ENCODE measurements at regions not wholly inside any gene's neighbourhood (a gene's known extent, or its start where the extent isn't known, plus 50 kb on each side); places are given as distances from the start of the nearest gene placed in this dataset.

DNA sequence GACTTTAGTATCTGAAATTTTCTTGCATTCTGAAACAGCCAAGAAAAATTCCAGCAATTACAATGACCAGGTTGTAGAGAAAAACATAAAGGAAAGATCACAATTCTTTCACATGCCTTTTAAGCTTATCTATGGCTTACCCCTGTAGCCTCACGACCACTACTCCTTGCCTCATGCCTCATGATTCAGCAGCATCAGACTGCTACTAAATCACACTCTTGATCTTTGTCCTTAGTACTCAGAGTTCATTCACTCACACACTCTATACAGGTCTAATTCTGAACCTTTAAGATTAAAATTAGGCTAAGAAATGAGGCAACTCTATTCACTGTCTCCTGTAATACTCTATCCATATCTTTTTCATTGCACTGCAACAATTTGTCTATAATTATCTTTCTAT is 415.1 kb downstream of the MLLT3 start:
- no peaks in the 10 kb centered on the region for H3K4me1 ChIP-seq (ENCODE audit: control insufficient read depth in 1 of 2, insufficient read depth in 2 of 2, low read length in 2 of 2)
- H3K4me2 ChIP-seq (ENCODE audit: low read length), result no peak overlapping the region
- WGBS (ENCODE audit: extremely low coverage, insufficient coverage, insufficient read length), result no CpG with 5 or more reads among the region's 1 CpG
- no peaks in the 10 kb centered on the region for H3K36me3 ChIP-seq (ENCODE audit: control insufficient read depth in 1 of 2, insufficient read depth in 2 of 2, low read length in 2 of 2)
- H4K8ac ChIP-seq (ENCODE audit: low read depth, low read length), result no peak overlapping the region
- H4K12ac ChIP-seq (ENCODE audit: low read depth, low read length), result no peak overlapping the region
- no peaks in the 10 kb centered on the region for H3K9me3 ChIP-seq (ENCODE audit: insufficient read depth, low read depth, low read length)
- no peak overlapping the region for H3K27ac ChIP-seq (ENCODE audit: low read depth, low read length)
- H3K23ac ChIP-seq (ENCODE audit: low read length), result no peak overlapping the region
- no peak overlapping the region for H3K9ac ChIP-seq (ENCODE audit: low read length)
- H3K4me3 ChIP-seq (ENCODE audit: low read depth, low read length), result no peak overlapping the region
- no peak overlapping the region for H2AK5ac ChIP-seq (ENCODE audit: low read length)
- no peak overlapping the region for H2AFZ ChIP-seq (ENCODE audit: insufficient read depth, low read length, poor library complexity)
- H2BK5ac ChIP-seq (ENCODE audit: low read depth, low read length, poor library complexity), result no peak overlapping the region
- no peak for DNase-seq
- H3K14ac ChIP-seq (ENCODE audit: low read length), result no peak overlapping the region
- no peak overlapping the region for H4K91ac ChIP-seq (ENCODE audit: low read depth, low read length)
- no peak overlapping the region for H2BK120ac ChIP-seq (ENCODE audit: insufficient read depth, low read length, poor library complexity)
- H3K79me1 ChIP-seq (ENCODE audit: low read length), result no peaks in the 10 kb centered on the region
- H2BK12ac ChIP-seq (ENCODE audit: low read length), result no peak overlapping the region
- H3K79me2 ChIP-seq (ENCODE audit: control insufficient read depth, insufficient read depth, low read length, poor library complexity), result no peaks in the 10 kb centered on the region
- H3K27me3 ChIP-seq (ENCODE audit: insufficient read depth, low read length), result no peaks in the 10 kb centered on the region
- no peak overlapping the region for H3K4ac ChIP-seq (ENCODE audit: low read depth, low read length)
- no peak overlapping the region for H3K18ac ChIP-seq (ENCODE audit: low read length)

DNA sequence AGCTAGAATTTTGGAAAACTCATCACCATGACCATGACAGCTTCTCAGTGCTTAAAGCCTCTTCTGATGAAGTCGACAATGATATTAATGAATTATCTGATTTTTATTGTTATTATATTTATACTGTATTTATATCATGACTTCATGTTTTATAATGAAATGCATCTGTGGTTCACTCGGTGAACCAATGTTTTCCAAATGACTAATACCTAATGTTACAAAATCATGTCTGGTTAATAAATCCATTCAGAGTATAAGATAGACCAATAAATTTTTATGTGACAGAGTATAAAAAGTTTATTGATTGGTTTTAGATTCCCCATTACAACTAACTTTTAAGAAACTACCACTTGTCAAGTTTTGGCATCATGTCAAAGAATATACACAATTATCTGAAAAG is 416.5 kb downstream of the MLLT3 start:
- Histone ChIP-seq H4K91ac (ENCODE audit: low read depth, low read length) (no peak overlapping the region), H2AK5ac (ENCODE audit: low read length) (no peak overlapping the region), H4K12ac (ENCODE audit: low read depth, low read length) (no peak overlapping the region), H3K23ac (ENCODE audit: low read length) (no peak overlapping the region), H3K79me1 (ENCODE audit: low read length) (no peaks in the 10 kb centered on the region), H3K4me1 (ENCODE audit: control insufficient read depth in 1 of 2, insufficient read depth in 2 of 2, low read length in 2 of 2) (peaks cover 0 to 5% of the 10 kb centered on the region in 2 experiments), H3K18ac (ENCODE audit: low read length) (no peak overlapping the region), H2BK12ac (ENCODE audit: low read length) (no peak overlapping the region), H3K9ac (ENCODE audit: low read length) (no peak overlapping the region), H3K27ac (ENCODE audit: low read depth, low read length) (no peak overlapping the region), H2BK120ac (ENCODE audit: insufficient read depth, low read length, poor library complexity) (no peak overlapping the region), H3K4me3 (ENCODE audit: low read depth, low read length) (no peak overlapping the region), H3K4ac (ENCODE audit: low read depth, low read length) (no peak overlapping the region), H3K36me3 (ENCODE audit: control insufficient read depth in 1 of 2, insufficient read depth in 2 of 2, low read length in 2 of 2) (no peaks in the 10 kb centered on the region), H4K8ac (ENCODE audit: low read depth, low read length) (no peak overlapping the region), H3K27me3 (ENCODE audit: insufficient read depth, low read length) (no peaks in the 10 kb centered on the region), H3K14ac (ENCODE audit: low read length) (no peak overlapping the region), H2BK5ac (ENCODE audit: low read depth, low read length, poor library complexity) (no peak overlapping the region), H3K4me2 (ENCODE audit: low read length) (no peak overlapping the region), H2AFZ (ENCODE audit: insufficient read depth, low read length, poor library complexity) (no peak overlapping the region), H3K79me2 (ENCODE audit: control insufficient read depth, insufficient read depth, low read length, poor library complexity) (no peaks in the 10 kb centered on the region), H3K9me3 (ENCODE audit: insufficient read depth, low read depth, low read length) (no peaks in the 10 kb centered on the region)
- DNase-seq, result no peak
- WGBS (ENCODE audit: extremely low coverage, insufficient coverage, insufficient read length), result no CpG with 5 or more reads among the region's 2 CpGs

DNA sequence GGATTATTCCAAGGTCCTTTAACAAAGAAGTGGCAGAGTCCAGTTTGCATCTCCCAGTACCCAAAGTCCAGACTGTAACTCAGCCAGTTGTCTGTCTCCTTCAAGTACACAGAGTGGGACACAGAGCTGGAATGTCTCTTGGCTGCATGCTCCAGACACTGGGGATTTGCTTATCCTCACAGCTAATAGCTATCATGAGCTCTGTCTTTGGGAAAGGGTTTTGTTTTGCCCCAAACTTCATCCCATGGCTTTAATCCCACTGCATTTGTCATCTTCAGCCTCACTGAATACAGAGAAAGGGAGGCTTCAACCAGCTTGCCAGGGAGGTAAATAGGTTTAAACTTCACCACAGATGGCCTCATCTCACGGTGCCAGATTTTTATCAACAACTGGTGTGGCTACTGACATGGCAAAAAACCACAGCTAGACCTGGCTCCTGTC is 412.2 kb upstream of the SLC24A2 start:
- Histone ChIP-seq H4K8ac (ENCODE audit: low read depth, low read length) (no peak overlapping the region), H3K4me1 (ENCODE audit: control insufficient read depth in 1 of 2, insufficient read depth in 2 of 2, low read length in 2 of 2) (peaks cover 6 to 13% of the 10 kb centered on the region in 2 experiments), H2BK5ac (ENCODE audit: low read depth, low read length, poor library complexity) (no peak overlapping the region), H2BK12ac (ENCODE audit: low read length) (no peak overlapping the region), H3K27me3 (ENCODE audit: insufficient read depth, low read length) (no peaks in the 10 kb centered on the region), H4K91ac (ENCODE audit: low read depth, low read length) (no peak overlapping the region), H4K12ac (ENCODE audit: low read depth, low read length) (no peak overlapping the region), H3K4me2 (ENCODE audit: low read length) (no peak overlapping the region), H3K4me3 (ENCODE audit: low read depth, low read length) (no peak overlapping the region), H3K9ac (ENCODE audit: low read length) (no peak overlapping the region), H3K23ac (ENCODE audit: low read length) (no peak overlapping the region), H3K18ac (ENCODE audit: low read length) (no peak overlapping the region), H2AFZ (ENCODE audit: insufficient read depth, low read length, poor library complexity) (no peak overlapping the region), H2BK120ac (ENCODE audit: insufficient read depth, low read length, poor library complexity) (no peak overlapping the region), H3K79me1 (ENCODE audit: low read length) (no peaks in the 10 kb centered on the region), H3K79me2 (ENCODE audit: control insufficient read depth, insufficient read depth, low read length, poor library complexity) (no peaks in the 10 kb centered on the region), H3K27ac (ENCODE audit: low read depth, low read length) (no peak overlapping the region), H3K36me3 (ENCODE audit: control insufficient read depth in 1 of 2, insufficient read depth in 2 of 2, low read length in 2 of 2) (no peaks in the 10 kb centered on the region), H2AK5ac (ENCODE audit: low read length) (no peak overlapping the region), H3K14ac (ENCODE audit: low read length) (no peak overlapping the region), H3K9me3 (ENCODE audit: insufficient read depth, low read depth, low read length) (no peaks in the 10 kb centered on the region), H3K4ac (ENCODE audit: low read depth, low read length) (no peak overlapping the region)
- WGBS (ENCODE audit: extremely low coverage, insufficient coverage, insufficient read length), result no CpG with 5 or more reads among the region's 1 CpG
- DNase-seq, result no peak

DNA sequence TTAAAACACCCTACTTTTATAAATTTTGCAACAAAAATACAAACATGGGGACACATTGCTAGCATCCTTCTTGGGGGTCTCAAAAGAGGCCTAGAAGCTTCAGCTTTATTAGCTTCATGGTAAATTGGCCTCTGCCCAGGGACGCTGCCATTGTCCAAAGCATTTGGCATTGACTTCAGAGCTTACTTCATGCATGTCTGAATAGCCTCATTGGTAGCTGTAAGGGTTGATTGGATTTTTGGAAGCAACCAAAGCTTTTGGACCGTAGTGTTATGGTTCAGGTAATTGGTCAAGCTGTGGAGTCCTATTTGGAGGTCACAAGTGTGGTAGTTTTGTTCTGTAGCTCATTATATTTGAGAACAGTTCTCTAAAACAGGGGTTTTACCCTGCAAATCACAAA is 411.7 kb upstream of the SLC24A2 start:
- H3K4ac ChIP-seq (ENCODE audit: low read depth, low read length), result no peak overlapping the region
- H3K27me3 ChIP-seq (ENCODE audit: insufficient read depth, low read length), result no peaks in the 10 kb centered on the region
- no peak overlapping the region for H4K12ac ChIP-seq (ENCODE audit: low read depth, low read length)
- H2BK120ac ChIP-seq (ENCODE audit: insufficient read depth, low read length, poor library complexity), result no peak overlapping the region
- no CpG with 5 or more reads among the region's 2 CpGs for WGBS (ENCODE audit: extremely low coverage, insufficient coverage, insufficient read length)
- H3K36me3 ChIP-seq (ENCODE audit: control insufficient read depth in 1 of 2, insufficient read depth in 2 of 2, low read length in 2 of 2), result no peaks in the 10 kb centered on the region
- H3K9me3 ChIP-seq (ENCODE audit: insufficient read depth, low read depth, low read length), result no peaks in the 10 kb centered on the region
- no peak overlapping the region for H3K18ac ChIP-seq (ENCODE audit: low read length)
- no peak overlapping the region for H3K27ac ChIP-seq (ENCODE audit: low read depth, low read length)
- H3K4me1 ChIP-seq (ENCODE audit: control insufficient read depth in 1 of 2, insufficient read depth in 2 of 2, low read length in 2 of 2), result peaks cover 6 to 13% of the 10 kb centered on the region in 2 experiments
- H3K4me3 ChIP-seq (ENCODE audit: low read depth, low read length), result no peak overlapping the region
- no peak overlapping the region for H2BK5ac ChIP-seq (ENCODE audit: low read depth, low read length, poor library complexity)
- no peak overlapping the region for H2AK5ac ChIP-seq (ENCODE audit: low read length)
- no peak overlapping the region for H3K23ac ChIP-seq (ENCODE audit: low read length)
- H4K91ac ChIP-seq (ENCODE audit: low read depth, low read length), result no peak overlapping the region
- no peak overlapping the region for H3K9ac ChIP-seq (ENCODE audit: low read length)
- no peak overlapping the region for H2AFZ ChIP-seq (ENCODE audit: insufficient read depth, low read length, poor library complexity)
- H3K79me1 ChIP-seq (ENCODE audit: low read length), result no peaks in the 10 kb centered on the region
- H3K14ac ChIP-seq (ENCODE audit: low read length), result no peak overlapping the region
- H4K8ac ChIP-seq (ENCODE audit: low read depth, low read length), result no peak overlapping the region
- no peak overlapping the region for H2BK12ac ChIP-seq (ENCODE audit: low read length)
- H3K4me2 ChIP-seq (ENCODE audit: low read length), result no peak overlapping the region
- DNase-seq, result no peak
- no peaks in the 10 kb centered on the region for H3K79me2 ChIP-seq (ENCODE audit: control insufficient read depth, insufficient read depth, low read length, poor library complexity)

All from trophoblast cell (in vitro differentiated cells and primary cell).